Upper lobe of right lung (tissue), 1 donor: ENCODE measurements at regions not wholly inside any gene's neighbourhood (a gene's known extent, or its start where the extent isn't known, plus 50 kb on each side); places are given as distances from the start of the nearest gene placed in this dataset.

Experiments
- ATAC-seq: fragments of 200-7000 bp; cut with Tn5 transposase; one replicate; pipeline ENCODE4 v1.9.1; 2020; ENCODE audit warnings: mild to moderate bottlenecking, moderate library complexity
- DNase-seq: peaks from one replicate; pipeline ENCODE4 v3.0.0-alpha.2; 2020
- H3K27ac ChIP-seq: fragments of 200-600 bp; one replicate; pipeline ENCODE4 v1.8.0; 2022
- H3K27me3 ChIP-seq: fragments of 200-600 bp; one replicate; pipeline ENCODE4 v1.8.0; 2022; ENCODE audit warnings: mild to moderate bottlenecking
- H3K36me3 ChIP-seq: fragments of 200-600 bp; one replicate; pipeline ENCODE4 v1.8.0; 2022
- H3K4me1 ChIP-seq: fragments of 200-600 bp; one replicate; pipeline ENCODE4 v1.8.0; 2022
- H3K4me3 ChIP-seq: fragments of 200-600 bp; one replicate; pipeline ENCODE4 v1.8.0; 2022; ENCODE audit warnings: mild to moderate bottlenecking
- H3K9me3 ChIP-seq: fragments of 200-600 bp; one replicate; pipeline ENCODE4 v1.8.0; 2022
- intact Hi-C: fragments of 100-400 bp; cut with DNase I; formaldehyde crosslinking; loops from one replicate; pipeline ENCODE4 v1.11.0; 2022
- TF ChIP-seq, protein P1 (sequence below): fragments of 200-600 bp; IDR thresholded peaks from one replicate; pipeline ENCODE4 v1.8.0; 2022; ENCODE audit warnings: antibody characterized with exemption
- donor health status: DM: no; HTN: yes; CAD: no; lungs with severe emphysema.

DNA sequence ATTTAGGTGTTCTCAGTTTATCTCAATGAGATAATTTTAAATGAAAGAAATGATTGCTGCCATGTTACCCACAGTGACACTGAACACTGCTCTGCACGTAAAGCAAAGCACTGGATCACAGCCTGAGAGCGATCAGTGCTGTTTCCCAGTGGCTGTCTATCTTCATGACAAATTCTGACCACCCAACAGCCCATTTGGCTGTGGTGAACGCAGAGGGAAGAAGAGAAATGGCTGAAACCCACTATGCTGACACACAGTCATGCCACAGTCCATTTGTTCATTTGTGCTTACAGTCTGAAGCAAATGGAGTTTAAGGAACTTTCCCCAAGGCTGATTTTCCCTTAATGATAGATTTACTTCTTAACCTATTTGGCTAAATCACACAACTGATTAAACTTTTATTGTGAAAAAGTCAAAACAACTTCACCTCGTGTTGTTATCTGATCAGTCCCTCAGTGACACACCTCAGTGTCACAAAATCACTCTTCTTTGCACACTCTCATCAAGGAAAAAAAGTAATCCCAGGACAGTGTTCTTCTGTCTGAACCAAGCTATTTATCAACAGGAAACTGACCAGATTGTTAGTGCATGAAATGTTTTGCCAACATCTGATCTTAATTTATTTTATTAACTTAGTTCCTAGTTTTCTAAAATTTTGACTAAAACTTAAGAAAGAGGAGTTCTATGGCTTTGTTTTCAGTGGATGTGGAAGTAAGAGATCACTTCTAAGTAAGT is 225.1 kb downstream of the TBX18 start:
- H3K9me3 ChIP-seq: no peaks in the 10 kb centered on the region
- no peak overlapping the region for H3K4me3 ChIP-seq
- H3K36me3 ChIP-seq: no peaks in the 10 kb centered on the region
- H3K4me1 ChIP-seq: no peaks in the 10 kb centered on the region
- H3K27ac ChIP-seq: no peak overlapping the region
- DNase-seq: no peak
- ATAC-seq: no peak
- TF ChIP-seq, protein P1, sequence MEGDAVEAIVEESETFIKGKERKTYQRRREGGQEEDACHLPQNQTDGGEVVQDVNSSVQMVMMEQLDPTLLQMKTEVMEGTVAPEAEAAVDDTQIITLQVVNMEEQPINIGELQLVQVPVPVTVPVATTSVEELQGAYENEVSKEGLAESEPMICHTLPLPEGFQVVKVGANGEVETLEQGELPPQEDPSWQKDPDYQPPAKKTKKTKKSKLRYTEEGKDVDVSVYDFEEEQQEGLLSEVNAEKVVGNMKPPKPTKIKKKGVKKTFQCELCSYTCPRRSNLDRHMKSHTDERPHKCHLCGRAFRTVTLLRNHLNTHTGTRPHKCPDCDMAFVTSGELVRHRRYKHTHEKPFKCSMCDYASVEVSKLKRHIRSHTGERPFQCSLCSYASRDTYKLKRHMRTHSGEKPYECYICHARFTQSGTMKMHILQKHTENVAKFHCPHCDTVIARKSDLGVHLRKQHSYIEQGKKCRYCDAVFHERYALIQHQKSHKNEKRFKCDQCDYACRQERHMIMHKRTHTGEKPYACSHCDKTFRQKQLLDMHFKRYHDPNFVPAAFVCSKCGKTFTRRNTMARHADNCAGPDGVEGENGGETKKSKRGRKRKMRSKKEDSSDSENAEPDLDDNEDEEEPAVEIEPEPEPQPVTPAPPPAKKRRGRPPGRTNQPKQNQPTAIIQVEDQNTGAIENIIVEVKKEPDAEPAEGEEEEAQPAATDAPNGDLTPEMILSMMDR: no peak
- intact Hi-C loops: no loop called here
- H3K27me3 ChIP-seq: no peaks in the 10 kb centered on the region

DNA sequence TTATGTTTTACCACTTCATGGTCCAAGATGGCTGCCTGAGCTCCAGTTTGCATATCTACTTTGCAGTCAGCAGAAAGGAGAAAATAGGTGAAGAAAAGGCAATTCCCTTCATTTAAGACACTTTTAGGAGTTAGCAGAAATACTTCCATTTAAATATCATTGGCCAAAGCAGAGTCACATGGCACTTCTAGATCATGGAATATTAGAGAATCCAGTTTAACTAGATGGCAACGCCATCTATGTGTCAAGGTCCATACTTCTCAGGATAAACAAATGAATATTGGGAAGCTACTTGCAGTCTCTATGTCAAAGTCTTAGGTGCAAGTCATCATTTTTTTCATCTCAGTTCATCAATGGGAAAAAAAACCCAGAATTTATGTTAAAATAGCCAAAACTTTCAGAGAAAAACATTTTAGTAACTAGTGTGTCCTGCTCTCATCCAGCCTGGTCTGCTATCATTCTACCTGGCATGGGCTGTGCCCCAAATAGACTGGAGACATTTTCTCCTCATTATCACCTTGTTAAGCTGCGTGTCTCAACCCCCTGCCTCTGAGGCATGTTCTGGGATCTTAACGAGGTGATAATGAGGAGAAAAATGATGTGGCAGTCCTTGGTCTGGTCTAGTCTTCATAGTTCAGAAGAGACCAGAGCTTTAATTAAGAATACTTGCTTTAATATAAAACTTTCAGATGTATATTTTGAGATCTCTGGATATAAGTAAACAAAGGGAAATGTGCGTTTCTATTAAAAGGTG is 227.3 kb downstream of the TBX18 start:
- H3K36me3 ChIP-seq: no peaks in the 10 kb centered on the region
- intact Hi-C loops: no loop called here
- H3K4me3 ChIP-seq: no peak overlapping the region
- ATAC-seq: no peak
- H3K4me1 ChIP-seq: no peaks in the 10 kb centered on the region
- H3K27me3 ChIP-seq: no peaks in the 10 kb centered on the region
- TF ChIP-seq, protein P1: no peak
- H3K27ac ChIP-seq: no peak overlapping the region
- DNase-seq: no peak
- no peaks in the 10 kb centered on the region for H3K9me3 ChIP-seq

DNA sequence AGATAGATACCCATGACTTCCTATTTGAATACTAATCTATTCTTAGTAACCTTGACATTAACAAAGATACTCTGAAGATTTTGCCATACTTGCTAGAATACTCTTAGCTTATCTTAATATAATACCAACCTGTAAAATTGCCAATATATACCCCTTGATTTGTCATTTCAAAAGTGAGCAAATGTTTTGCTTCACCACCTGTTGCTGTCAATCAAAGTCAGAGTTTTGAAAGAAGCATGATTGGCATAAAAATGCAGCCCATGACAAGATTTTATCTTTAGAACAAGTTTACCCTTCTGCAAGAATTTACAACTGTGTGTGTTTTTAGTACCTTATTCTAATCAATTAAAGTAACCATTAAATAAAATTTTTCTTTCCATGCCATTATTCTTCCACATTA is 236.2 kb downstream of the TBX18 start:
- H3K27me3 ChIP-seq: no peaks in the 10 kb centered on the region
- DNase-seq (no peak), ATAC-seq (no peak)
- H3K4me3 ChIP-seq: no peak overlapping the region
- TF ChIP-seq, protein P1: no peak
- no peaks in the 10 kb centered on the region for H3K4me1 ChIP-seq
- no peaks in the 10 kb centered on the region for H3K9me3 ChIP-seq
- intact Hi-C loops: no loop called here
- H3K36me3 ChIP-seq: no peaks in the 10 kb centered on the region
- no peak overlapping the region for H3K27ac ChIP-seq

DNA sequence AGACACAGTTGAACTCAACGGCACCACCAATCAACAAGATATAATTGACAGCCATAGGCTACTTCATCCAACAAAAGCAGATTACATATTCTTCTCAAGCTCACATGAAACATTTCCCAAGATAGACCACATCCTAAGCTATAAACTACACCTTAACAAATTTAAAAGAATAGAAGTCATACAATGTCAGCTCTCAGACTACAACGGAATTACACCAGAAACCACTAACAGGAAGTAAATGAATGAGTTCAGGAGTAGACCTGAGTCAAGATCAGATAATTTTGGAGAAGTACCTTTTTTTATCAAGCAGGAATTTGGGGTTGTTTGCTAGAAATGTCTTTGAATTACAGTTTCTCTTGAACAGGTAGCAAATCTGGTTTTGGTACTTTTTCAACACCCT is 237.8 kb downstream of the TBX18 start:
- Histone ChIP-seq H3K36me3 (no peaks in the 10 kb centered on the region), H3K27me3 (no peaks in the 10 kb centered on the region), H3K9me3 (no peaks in the 10 kb centered on the region), H3K4me1 (no peaks in the 10 kb centered on the region), H3K4me3 (no peak overlapping the region), H3K27ac (no peak overlapping the region)
- intact Hi-C loops: no loop called here
- no peak for ATAC-seq
- TF ChIP-seq, protein P1: no peak
- DNase-seq: no peak

DNA sequence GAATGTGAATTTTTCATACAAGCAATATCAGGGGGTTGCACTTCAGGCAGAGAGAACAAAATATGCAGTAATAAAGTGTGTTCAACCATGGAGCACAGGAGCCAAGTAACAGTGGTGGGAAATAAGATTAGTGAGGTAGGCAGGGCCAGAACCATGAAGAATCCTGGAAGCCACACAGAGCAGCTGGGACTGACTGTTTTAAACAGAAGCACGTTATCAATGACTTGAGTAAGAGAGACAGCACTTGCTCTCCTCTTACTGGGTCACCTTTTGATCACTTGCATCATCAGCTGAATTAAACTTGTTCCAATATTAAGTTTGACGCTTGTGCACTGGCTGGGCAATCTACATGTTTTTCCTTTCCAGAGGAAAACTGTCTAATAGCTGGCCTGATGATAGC is 238.5 kb downstream of the TBX18 start:
- no peaks in the 10 kb centered on the region for H3K9me3 ChIP-seq
- no peaks in the 10 kb centered on the region for H3K4me1 ChIP-seq
- ATAC-seq (no peak), DNase-seq (no peak)
- no peak overlapping the region for H3K4me3 ChIP-seq
- H3K36me3 ChIP-seq: no peaks in the 10 kb centered on the region
- no peak overlapping the region for H3K27ac ChIP-seq
- intact Hi-C loops: no loop called here
- H3K27me3 ChIP-seq: no peaks in the 10 kb centered on the region
- TF ChIP-seq, protein P1: no peak
